Activated CD8-positive, alpha-beta memory T cell treated with anti-CD3 and anti-CD28 coated beads, Interleukin-2, amount 50 U/mL, for 1 hour (primary cell): ENCODE measurements at regions not wholly inside any gene's neighbourhood (a gene's known extent, or its start where the extent isn't known, plus 50 kb on each side); places are given as distances from the start of the nearest gene placed in this dataset.

ENCODE experiments used
- DNase-seq: peaks from one replicate; pipeline ENCODE4 v3.0.0-alpha.2; 2020; ENCODE audit errors: extremely low read depth

- no peak for DNase-seq
Observed at GRCh38 chr3:18883571-18883970, 264.7 kb upstream of the KCNH8 start.

GRCh38 chr3:18880691-18881090 is 267.6 kb upstream of the KCNH8 start:
- DNase-seq: no peak

GRCh38 chr3:18872466-18872865 is 275.8 kb upstream of the KCNH8 start:
- DNase-seq: no peak

- DNase-seq: no peak
Observed at GRCh38 chr3:18870642-18871041, 277.7 kb upstream of the KCNH8 start.

GRCh38 chr3:18870074-18870640 is 278.2 kb upstream of the KCNH8 start:
- DNase-seq: no peak

GRCh38 chr3:18868911-18869689 is 279.2 kb upstream of the KCNH8 start:
- DNase-seq: no peak

- no peak for DNase-seq
Observed at GRCh38 chr3:18866899-18867298, 281.4 kb upstream of the KCNH8 start.

GRCh38 chr3:18864933-18865731 is 283.2 kb upstream of the KCNH8 start:
- DNase-seq: no peak

- DNase-seq: no peak
Observed at GRCh38 chr3:18862077-18862476, 286.2 kb upstream of the KCNH8 start.

- no peak for DNase-seq
Observed at GRCh38 chr3:18861137-18861536, 287.2 kb upstream of the KCNH8 start.

GRCh38 chr3:18853269-18853668 is 295.0 kb upstream of the KCNH8 start:
- no peak for DNase-seq

- no peak for DNase-seq
Observed at GRCh38 chr3:18847583-18848197, 300.6 kb upstream of the KCNH8 start.

GRCh38 chr3:18843983-18844382 is 304.3 kb upstream of the KCNH8 start:
- DNase-seq: no peak

- no peak for DNase-seq
Observed at GRCh38 chr3:18843188-18843587, 305.1 kb upstream of the KCNH8 start.

GRCh38 chr3:18841422-18842343 is 306.6 kb upstream of the KCNH8 start:
- no peak for DNase-seq

- DNase-seq: no peak
Observed at GRCh38 chr3:18840535-18841137, 307.7 kb upstream of the KCNH8 start.

- no peak for DNase-seq
Observed at GRCh38 chr3:18838758-18839157, 309.6 kb upstream of the KCNH8 start.

- DNase-seq: no peak
Observed at GRCh38 chr3:18837137-18837755, 311.1 kb upstream of the KCNH8 start.

- DNase-seq: no peak
Observed at GRCh38 chr3:18835021-18835420, 313.3 kb upstream of the KCNH8 start.

- no peak for DNase-seq
Observed at GRCh38 chr3:18830087-18830486, 318.2 kb upstream of the KCNH8 start.
